Lung (tissue), 11 donors: ENCODE measurements at regions not wholly inside any gene's neighbourhood (a gene's known extent, or its start where the extent isn't known, plus 50 kb on each side); places are given as distances from the start of the nearest gene placed in this dataset.

Experiments
- ATAC-seq: fragments of 200-7000 bp; cut with Tn5 transposase; one replicate; pipeline ENCODE4 v1.9.1; 2020; ENCODE audit warnings: moderate number of reproducible peaks; ENCODE audit not compliant: insufficient read depth, low FRiP score
- DNase-seq, 3 donors: peaks; one replicate each; pipeline ENCODE4 v3.0.0-alpha.2; 2013 to 2017
- H3K27ac ChIP-seq, 2 donors: one replicate each; pipeline ENCODE4 v1.5.1; 2013; ENCODE audit warnings: mild to moderate bottlenecking in 2 of 2, moderate library complexity in 2 of 2, control low read depth in 1 of 2, inconsistent platforms in 1 of 2, low read depth in 1 of 2, low read length in 1 of 2
- H3K27me3 ChIP-seq, 3 donors: one replicate each; pipeline ENCODE4 v1.5.1; 2013; ENCODE audit warnings: low read length in 2 of 3; ENCODE audit not compliant: control insufficient read depth in 3 of 3, insufficient read depth in 3 of 3
- H3K36me3 ChIP-seq, 4 donors: one replicate each; pipeline ENCODE4 v1.5.1; 2013; ENCODE audit warnings: low read length in 4 of 4, mild to moderate bottlenecking in 1 of 4, moderate library complexity in 1 of 4; ENCODE audit not compliant: control insufficient read depth in 4 of 4, insufficient read depth in 4 of 4
- H3K4me1 ChIP-seq, 5 donors: one replicate each; pipeline ENCODE4 v1.5.1; 2013; ENCODE audit warnings: low read length in 5 of 5, mild to moderate bottlenecking in 2 of 5, moderate library complexity in 1 of 5; ENCODE audit not compliant: control insufficient read depth in 5 of 5, insufficient read depth in 5 of 5
- H3K4me3 ChIP-seq: one replicate; pipeline ENCODE4 v1.5.1; 2013; ENCODE audit warnings: mild to moderate bottlenecking, control low read depth, moderate library complexity
- H3K9ac ChIP-seq, 2 donors: one replicate each; pipeline ENCODE4 v1.5.1; 2013; ENCODE audit warnings: low read length in 2 of 2, control low read depth in 1 of 2; ENCODE audit not compliant: insufficient read depth in 1 of 2
- H3K9me3 ChIP-seq, 4 donors: one replicate each; pipeline ENCODE4 v1.5.1; 2013; ENCODE audit warnings: low read length in 3 of 4, mild to moderate bottlenecking in 1 of 4, moderate library complexity in 1 of 4; ENCODE audit not compliant: control insufficient read depth in 4 of 4, insufficient read depth in 3 of 4
- CTCF ChIP-seq: IDR thresholded peaks from 2 replicates; pipeline ENCODE4 v1.5.1; 2012; ENCODE audit warnings: mild to moderate bottlenecking; ENCODE audit errors: control extremely low read depth, extremely low read depth
- WGBS, 2 donors: extraction: QIAGEN DNeasy Blood & Tissue Kit; methylation state at CpG; one replicate each; pipeline ENCODE4 v1.1.7; 2013; 5-methylcytosine and 5-hydroxymethylcytosine counted together
- donor health status: control.
- donor health status: control.
- donor health status: Bipolar disorder and iron deficiency.
- donor health status: healthy.
- donor health status: DM: yes; HTN: yes; CAD: no.

- WGBS, 2 donors = 55 to 74% methylated on average over 6 of the region's 6 CpGs
- Histone ChIP-seq H3K4me1 (no peaks in the 10 kb centered on the region), H3K27me3 (no peaks in the 10 kb centered on the region), H3K9ac (no peak overlapping the region), H3K9me3 (no peaks in the 10 kb centered on the region), H3K27ac (no peak overlapping the region), H3K36me3 (no peaks in the 10 kb centered on the region), H3K4me3 (no peak overlapping the region)
- no peak for DNase-seq
- ATAC-seq = no peak
- no peak for TF ChIP-seq CTCF
Measured at GRCh38 chr5:167241436-167242067, 1049.9 kb upstream of the WWC1 start.

- 76 to 86% methylated on average over 4 of the region's 4 CpGs for WGBS, 2 donors
- peaks cover 0 to 4% (median 0%) of the 10 kb centered on the region in 5 donors for H3K4me1 ChIP-seq
- ATAC-seq (no peak), DNase-seq (peak in 1 of 3 donors; percentile 17)
- no peak overlapping the region for H3K27ac ChIP-seq
- no peak overlapping the region for H3K9ac ChIP-seq
- H3K4me3 ChIP-seq = no peak overlapping the region
- no peak for TF ChIP-seq CTCF
- no peaks in the 10 kb centered on the region for H3K36me3 ChIP-seq
- H3K9me3 ChIP-seq = no peaks in the 10 kb centered on the region
- no peaks in the 10 kb centered on the region for H3K27me3 ChIP-seq
Measured at GRCh38 chr5:167242701-167243100, 1048.7 kb upstream of the WWC1 start.

GRCh38 chr5:167243463-167243862 lies 1048.0 kb upstream of the WWC1 start:
- DNase-seq = no peak
- no peak for ATAC-seq
- TF ChIP-seq CTCF = no peak
- 76 to 77% methylated on average over 2 of the region's 2 CpGs for WGBS, 2 donors
- Histone ChIP-seq H3K27ac (no peak overlapping the region), H3K27me3 (no peaks in the 10 kb centered on the region), H3K4me3 (no peak overlapping the region), H3K4me1 (peaks cover 0 to 7% (median 0%) of the 10 kb centered on the region in 5 donors), H3K9ac (no peak overlapping the region), H3K9me3 (no peaks in the 10 kb centered on the region), H3K36me3 (no peaks in the 10 kb centered on the region)

DNA sequence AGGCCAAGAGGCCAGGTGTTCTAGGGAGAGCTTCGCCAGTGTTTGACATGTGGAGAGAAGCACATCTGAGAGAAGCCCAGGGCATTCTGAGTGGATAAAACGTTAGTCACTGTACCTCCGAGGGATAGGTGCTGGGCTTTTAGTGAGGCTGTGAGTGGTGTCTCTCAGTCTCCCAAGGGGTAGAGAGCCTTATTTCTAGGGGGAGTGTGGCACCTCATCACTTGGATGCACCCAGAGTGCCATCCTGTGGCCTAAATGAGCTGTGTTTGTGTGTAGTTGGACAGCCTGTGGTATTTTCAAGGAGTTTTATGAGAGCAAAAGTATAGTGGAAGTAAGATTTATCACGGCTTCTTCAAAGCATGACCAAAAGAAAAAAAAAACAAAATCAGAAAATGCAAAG lies 1046.9 kb upstream of the WWC1 start:
- no peak overlapping the region for H3K4me3 ChIP-seq
- no peaks in the 10 kb centered on the region for H3K9me3 ChIP-seq
- no peaks in the 10 kb centered on the region for H3K27me3 ChIP-seq
- no peak overlapping the region for H3K9ac ChIP-seq
- no peaks in the 10 kb centered on the region for H3K36me3 ChIP-seq
- no peak overlapping the region for H3K27ac ChIP-seq
- peak in 2 of 3 donors; percentile 27 to 36 for DNase-seq
- 50 to 51% methylated on average over 4 of the region's 4 CpGs for WGBS, 2 donors
- H3K4me1 ChIP-seq = peaks cover 0 to 7% (median 0%) of the 10 kb centered on the region in 5 donors
- TF ChIP-seq CTCF = no peak
- no peak for ATAC-seq
